IMR-90 (cell line): ENCODE measurements at regions not wholly inside any gene's neighbourhood (a gene's known extent, or its start where the extent isn't known, plus 50 kb on each side); places are given as distances from the start of the nearest gene placed in this dataset.

Source experiments
- ATAC-seq: fragments of 200-7000 bp; cut with Tn5 transposase; 2 replicates; pipeline ENCODE4 v1.9.1; 2020; ENCODE audit warnings: low read depth, mild to moderate bottlenecking, moderate library complexity
- BruUV-seq: library from RNA; stranded (reverse); fragments of 400-500 nt; replicated peaks from 2 replicates; lab custom pipeline; 2021; lab: Mats Ljungman, UMichigan
- CTCF ChIA-PET: fragments of 300-600 bp; formaldehyde crosslinking; extraction: SDS; loops from one replicate; lab custom pipeline; 2021; ENCODE audit warnings: antibody characterized with exemption; lab: Yijun Ruan, JAX
- POLR2A ChIA-PET: fragments of 300-600 bp; sonication (Branson Sonifier 250); formaldehyde crosslinking; loops from one replicate; lab custom pipeline; 2022; ENCODE audit warnings: antibody characterized with exemption; ENCODE audit not compliant: unreplicated experiment; lab: Charles Lee
- DNase-seq: peaks from one replicate; pipeline ENCODE4 v3.0.0; 2013
- H2AFZ ChIP-seq: replicated peaks from 2 replicates; pipeline ENCODE3; 2013; ENCODE audit warnings: low read length, mild to moderate bottlenecking; ENCODE audit not compliant: poor library complexity
- H2AK5ac ChIP-seq: 2 replicates; pipeline ENCODE4 v1.6.1; 2013; ENCODE audit warnings: low read depth, low read length, inconsistent platforms
- H2AK9ac ChIP-seq: replicated peaks from 2 replicates; pipeline ENCODE3; 2013; ENCODE audit warnings: mild to moderate bottlenecking, low read depth, low read length, moderate library complexity; ENCODE audit not compliant: poor library complexity
- H2BK120ac ChIP-seq: 2 replicates; pipeline ENCODE4 v1.6.1; 2013; ENCODE audit warnings: low read depth, low read length, inconsistent platforms
- H2BK15ac ChIP-seq: 3 replicates; pipeline ENCODE4 v1.6.1; 2013; ENCODE audit warnings: low read depth, low read length, inconsistent platforms
- H2BK20ac ChIP-seq: 2 replicates; pipeline ENCODE4 v1.6.1; 2013; ENCODE audit warnings: low read depth, mild to moderate bottlenecking, inconsistent platforms, low read length, moderate library complexity
- H2BK5ac ChIP-seq: 2 replicates; pipeline ENCODE4 v1.6.1; 2013; ENCODE audit warnings: mild to moderate bottlenecking, low read depth, low read length, inconsistent platforms; ENCODE audit not compliant: poor library complexity, severe bottlenecking
- H3K14ac ChIP-seq: replicated peaks from 2 replicates; pipeline ENCODE4 v1.6.1; 2013; ENCODE audit warnings: low read depth, low read length, inconsistent platforms
- H3K18ac ChIP-seq: 2 replicates; pipeline ENCODE4 v1.6.1; 2013; ENCODE audit warnings: low read depth, low read length, control low read depth
- H3K23ac ChIP-seq: 2 replicates; pipeline ENCODE4 v1.6.1; 2013; ENCODE audit warnings: low read depth, low read length, inconsistent platforms
- H3K27ac ChIP-seq: 2 replicates; pipeline ENCODE4 v1.5.1; 2013; ENCODE audit warnings: mild to moderate bottlenecking, control low read depth, low read length; ENCODE audit not compliant: insufficient read depth
- H3K27me3 ChIP-seq: 2 replicates; pipeline ENCODE4 v1.6.1; 2013; ENCODE audit warnings: low read length; ENCODE audit not compliant: control insufficient read depth, insufficient read depth
- H3K36me3 ChIP-seq: 2 replicates; pipeline ENCODE4 v1.6.1; 2013; ENCODE audit warnings: low read length, mixed read lengths; ENCODE audit not compliant: control insufficient read depth, insufficient read depth
- H3K4ac ChIP-seq: 2 replicates; pipeline ENCODE4 v1.6.1; 2013; ENCODE audit warnings: low read depth, low read length, inconsistent platforms
- H3K4me1 ChIP-seq: 2 replicates; pipeline ENCODE4 v1.6.1; 2013; ENCODE audit warnings: low read length, mixed read lengths; ENCODE audit not compliant: control insufficient read depth, insufficient read depth
- H3K4me2 ChIP-seq: 2 replicates; pipeline ENCODE4 v1.6.1; 2013; ENCODE audit warnings: low read depth, mild to moderate bottlenecking, control low read depth, low read length, moderate library complexity
- H3K4me3 ChIP-seq: 2 replicates; pipeline ENCODE4 v1.5.1; 2013; ENCODE audit warnings: low read depth, mild to moderate bottlenecking, control low read depth, low read length, moderate library complexity; ENCODE audit not compliant: insufficient read depth
- H3K56ac ChIP-seq: 2 replicates; pipeline ENCODE4 v1.6.1; 2013; ENCODE audit warnings: low read length, inconsistent platforms; ENCODE audit not compliant: insufficient read depth; ENCODE audit errors: extremely low read depth
- H3K79me1 ChIP-seq, 2 experiments: 2 replicates each; pipeline ENCODE4 v1.6.1; 2013; ENCODE audit warnings: low read length in 2 of 2, inconsistent platforms in 1 of 2, low read depth in 1 of 2
- H3K9ac ChIP-seq: 2 replicates; pipeline ENCODE4 v1.6.1; 2013; ENCODE audit warnings: low read depth, low read length, control low read depth
- H3K9me1 ChIP-seq: 2 replicates; pipeline ENCODE4 v1.6.1; 2013; ENCODE audit warnings: low read length, inconsistent platforms; ENCODE audit not compliant: insufficient read depth
- H3K9me3 ChIP-seq: 2 replicates; pipeline ENCODE4 v1.6.1; 2013; ENCODE audit warnings: low read length; ENCODE audit not compliant: control insufficient read depth, insufficient read depth
- H4K20me1 ChIP-seq: 2 replicates; pipeline ENCODE4 v1.6.1; 2013; ENCODE audit warnings: low read length, inconsistent platforms; ENCODE audit not compliant: insufficient read depth
- H4K5ac ChIP-seq: 2 replicates; pipeline ENCODE4 v1.6.1; 2013; ENCODE audit warnings: mild to moderate bottlenecking, low read depth, low read length, control low read depth
- H4K8ac ChIP-seq, 2 experiments: 2 replicates each; pipeline ENCODE4 v1.6.1; 2013; ENCODE audit warnings: low read depth in 2 of 2, low read length in 2 of 2, control low read depth in 1 of 2, inconsistent platforms in 1 of 2
- H4K91ac ChIP-seq: 2 replicates; pipeline ENCODE4 v1.6.1; 2013; ENCODE audit warnings: low read depth, low read length, inconsistent platforms; ENCODE audit not compliant: insufficient read depth
- BHLHE40 ChIP-seq: fragments of 150-350 bp; IDR thresholded peaks from 2 replicates; pipeline ENCODE4 v1.6.1; 2016; ENCODE audit warnings: mild to moderate bottlenecking, low read depth, low read length
- CHD1 ChIP-seq: IDR thresholded peaks from 2 replicates; pipeline ENCODE4 v1.6.1; 2012; ENCODE audit warnings: low read depth, low read length, improper control_type of control experiment
- MAZ ChIP-seq: IDR thresholded peaks from 2 replicates; pipeline ENCODE4 v1.6.1; 2012; ENCODE audit warnings: low read depth, mild to moderate bottlenecking, low read length, improper control_type of control experiment, moderate library complexity, borderline replicate concordance
- NFE2L2 ChIP-seq: fragments of 150-350 bp; IDR thresholded peaks from 2 replicates; pipeline ENCODE4 v1.6.1; 2016; ENCODE audit warnings: low read depth, mild to moderate bottlenecking, low read length
- POLR2A ChIP-seq: IDR thresholded peaks from 2 replicates; pipeline ENCODE4 v1.6.1; 2012; ENCODE audit warnings: mild to moderate bottlenecking, low read depth, low read length
- RAD21 ChIP-seq: IDR thresholded peaks from 2 replicates; pipeline ENCODE4 v1.6.1; 2012; ENCODE audit warnings: low read length, improper control_type of control experiment
- SMC3 ChIP-seq: fragments of 150-350 bp; IDR thresholded peaks from 2 replicates; pipeline ENCODE4 v1.6.1; 2016; ENCODE audit warnings: low read depth, mild to moderate bottlenecking, antibody characterized with exemption, low read length, moderate library complexity
- WGBS, 2 experiments: methylation state at CpG; one replicate each; pipeline versions ENCODE4 v1.1.5 to v1.1.7; 2013; ENCODE audit warnings: missing lambda C conversion rate in 2 of 2; ENCODE audit not compliant: insufficient read length in 1 of 2; ENCODE audit errors: extremely low coverage in 2 of 2; 5-methylcytosine and 5-hydroxymethylcytosine counted together
- dilution Hi-C: fragments of 300-500 bp; cut with HindIII; formaldehyde crosslinking; loops from one replicate; pipeline ENCODE4 v1.14.3; 2018; ENCODE audit warnings: low sequenced_read_pairs; ENCODE audit not compliant: unreplicated experiment
- in situ Hi-C: fragments of 300-500 bp; cut with MboI; formaldehyde crosslinking; loops from 3 replicates; pipeline ENCODE4 v1.14.3; 2019; ENCODE audit warnings: low sequenced_read_pairs, inconsistent platforms, mixed read lengths
- intact Hi-C: fragments of 100-400 bp; cut with micrococcal nuclease; formaldehyde crosslinking; loops from 2 replicates; pipeline ENCODE4 v1.10.0; 2022
- TF ChIP-seq, protein P1 (sequence below): conservative IDR thresholded peaks from 2 replicates; pipeline ENCODE4 v1.5.1; 2012; ENCODE audit warnings: mild to moderate bottlenecking, low read depth, low read length, improper control_type of control experiment
- TF ChIP-seq, protein P2 (sequence below): fragments of 150-350 bp; IDR thresholded peaks from 2 replicates; pipeline ENCODE4 v1.6.1; 2016; ENCODE audit warnings: low read depth, mild to moderate bottlenecking, low read length, moderate library complexity, borderline replicate concordance
- TF ChIP-seq, protein P3 (sequence below): fragments of 150-350 bp; IDR thresholded peaks from 2 replicates; pipeline ENCODE4 v1.6.1; 2017; ENCODE audit warnings: mild to moderate bottlenecking, antibody characterized with exemption, low read length, low read depth

DNA sequence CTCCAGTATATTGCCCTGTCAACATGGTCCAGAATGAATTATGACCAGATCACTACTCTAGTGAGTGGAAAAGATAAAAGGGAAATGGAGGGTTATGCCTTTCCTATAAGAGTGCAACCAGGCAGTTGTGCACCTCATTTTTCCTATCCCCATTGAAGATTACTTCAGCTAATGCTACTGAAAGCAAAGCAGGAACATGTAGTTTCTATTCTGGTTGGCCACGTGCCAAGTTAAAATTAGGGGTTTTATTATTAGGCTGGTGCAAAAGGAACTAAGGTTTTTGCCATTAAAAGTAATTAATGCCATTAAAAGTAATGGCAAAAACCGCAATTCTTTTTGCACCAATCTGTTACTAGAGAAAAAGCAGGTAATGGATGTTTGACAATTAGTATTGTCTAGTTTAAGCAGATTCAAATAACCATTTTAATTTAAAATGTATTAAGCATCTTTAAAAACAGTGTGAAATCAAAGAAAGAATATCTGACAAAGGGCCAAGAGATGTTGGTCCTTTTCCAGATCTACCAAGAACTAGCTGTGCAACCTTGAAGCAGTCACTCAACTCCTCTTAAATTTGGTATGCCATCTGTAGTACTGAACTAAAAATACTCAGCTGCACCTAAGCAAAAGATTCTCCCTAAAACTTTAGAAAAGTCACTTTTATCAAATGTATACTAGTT lies 567.5 kb upstream of the CCDC54 start:
- H3K23ac ChIP-seq = no peak overlapping the region
- ChIA-PET POLR2A (no interaction called here), CTCF (no interaction called here)
- no peak overlapping the region for H3K4ac ChIP-seq
- no TSS peak for BruUV-seq
- no peak overlapping the region for H2BK15ac ChIP-seq
- H2AFZ ChIP-seq = no peak overlapping the region
- in situ Hi-C loops (no loop called here), dilution Hi-C loops (no loop called here), intact Hi-C loops (no loop called here)
- H4K8ac ChIP-seq = no peak overlapping the region
- H3K36me3 ChIP-seq = no peaks in the 10 kb centered on the region
- no peak for DNase-seq
- H3K4me1 ChIP-seq = peaks cover 2% of the 10 kb centered on the region; the same call in 1 of the 2 replicates
- H3K18ac ChIP-seq = no peak overlapping the region
- no peaks in the 10 kb centered on the region for H4K20me1 ChIP-seq
- no peak overlapping the region for H3K4me2 ChIP-seq
- no peak overlapping the region for H2BK120ac ChIP-seq
- no peak overlapping the region for H4K91ac ChIP-seq
- no peak for TF ChIP-seq CHD1
- TF ChIP-seq BHLHE40 = no peak
- no peak for TF ChIP-seq SMC3
- no peak for TF ChIP-seq RAD21
- TF ChIP-seq, protein P1, sequence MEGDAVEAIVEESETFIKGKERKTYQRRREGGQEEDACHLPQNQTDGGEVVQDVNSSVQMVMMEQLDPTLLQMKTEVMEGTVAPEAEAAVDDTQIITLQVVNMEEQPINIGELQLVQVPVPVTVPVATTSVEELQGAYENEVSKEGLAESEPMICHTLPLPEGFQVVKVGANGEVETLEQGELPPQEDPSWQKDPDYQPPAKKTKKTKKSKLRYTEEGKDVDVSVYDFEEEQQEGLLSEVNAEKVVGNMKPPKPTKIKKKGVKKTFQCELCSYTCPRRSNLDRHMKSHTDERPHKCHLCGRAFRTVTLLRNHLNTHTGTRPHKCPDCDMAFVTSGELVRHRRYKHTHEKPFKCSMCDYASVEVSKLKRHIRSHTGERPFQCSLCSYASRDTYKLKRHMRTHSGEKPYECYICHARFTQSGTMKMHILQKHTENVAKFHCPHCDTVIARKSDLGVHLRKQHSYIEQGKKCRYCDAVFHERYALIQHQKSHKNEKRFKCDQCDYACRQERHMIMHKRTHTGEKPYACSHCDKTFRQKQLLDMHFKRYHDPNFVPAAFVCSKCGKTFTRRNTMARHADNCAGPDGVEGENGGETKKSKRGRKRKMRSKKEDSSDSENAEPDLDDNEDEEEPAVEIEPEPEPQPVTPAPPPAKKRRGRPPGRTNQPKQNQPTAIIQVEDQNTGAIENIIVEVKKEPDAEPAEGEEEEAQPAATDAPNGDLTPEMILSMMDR = no peak
- no peak for TF ChIP-seq POLR2A
- TF ChIP-seq, protein P2, sequence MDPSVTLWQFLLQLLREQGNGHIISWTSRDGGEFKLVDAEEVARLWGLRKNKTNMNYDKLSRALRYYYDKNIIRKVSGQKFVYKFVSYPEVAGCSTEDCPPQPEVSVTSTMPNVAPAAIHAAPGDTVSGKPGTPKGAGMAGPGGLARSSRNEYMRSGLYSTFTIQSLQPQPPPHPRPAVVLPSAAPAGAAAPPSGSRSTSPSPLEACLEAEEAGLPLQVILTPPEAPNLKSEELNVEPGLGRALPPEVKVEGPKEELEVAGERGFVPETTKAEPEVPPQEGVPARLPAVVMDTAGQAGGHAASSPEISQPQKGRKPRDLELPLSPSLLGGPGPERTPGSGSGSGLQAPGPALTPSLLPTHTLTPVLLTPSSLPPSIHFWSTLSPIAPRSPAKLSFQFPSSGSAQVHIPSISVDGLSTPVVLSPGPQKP = no peak
- no peak for TF ChIP-seq MAZ
- TF ChIP-seq, protein P3, sequence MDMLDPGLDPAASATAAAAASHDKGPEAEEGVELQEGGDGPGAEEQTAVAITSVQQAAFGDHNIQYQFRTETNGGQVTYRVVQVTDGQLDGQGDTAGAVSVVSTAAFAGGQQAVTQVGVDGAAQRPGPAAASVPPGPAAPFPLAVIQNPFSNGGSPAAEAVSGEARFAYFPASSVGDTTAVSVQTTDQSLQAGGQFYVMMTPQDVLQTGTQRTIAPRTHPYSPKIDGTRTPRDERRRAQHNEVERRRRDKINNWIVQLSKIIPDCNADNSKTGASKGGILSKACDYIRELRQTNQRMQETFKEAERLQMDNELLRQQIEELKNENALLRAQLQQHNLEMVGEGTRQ = no peak
- TF ChIP-seq NFE2L2 = no peak
- WGBS, 2 experiments = no CpG with 5 or more reads among the region's 2 CpGs
- no peak overlapping the region for H2BK20ac ChIP-seq
- no peak overlapping the region for H2BK5ac ChIP-seq
- no peak overlapping the region for H3K4me3 ChIP-seq
- no peak overlapping the region for H4K5ac ChIP-seq
- no peak overlapping the region for H3K9ac ChIP-seq
- no peaks in the 10 kb centered on the region for H3K9me3 ChIP-seq
- no peak for ATAC-seq
- no peaks in the 10 kb centered on the region for H3K27me3 ChIP-seq
- no peaks in the 10 kb centered on the region for H3K79me1 ChIP-seq
- H2AK5ac ChIP-seq = no peak overlapping the region
- no peak overlapping the region for H3K56ac ChIP-seq
- no peak overlapping the region for H3K14ac ChIP-seq
- no peak overlapping the region for H3K27ac ChIP-seq
- H3K9me1 ChIP-seq = no peaks in the 10 kb centered on the region
- no peak overlapping the region for H2AK9ac ChIP-seq
